HG03565 (cell line): ENCODE measurements at regions not wholly inside any gene's neighbourhood (a gene's known extent, or its start where the extent isn't known, plus 50 kb on each side); places are given as distances from the start of the nearest gene placed in this dataset.
"Not testable (repeated sequence)": the region's sequence is repeated elsewhere in the genome, so short reads cannot be mapped to it uniquely, and the experiment has no call there.

Experiments used
- ATAC-seq: cut with Tn5 transposase; IDR thresholded peaks from one replicate; pipeline ENCODE4 v1.9.1; 2021; ENCODE audit warnings: mild to moderate bottlenecking, moderate library complexity; ENCODE audit not compliant: unreplicated experiment

DNA sequence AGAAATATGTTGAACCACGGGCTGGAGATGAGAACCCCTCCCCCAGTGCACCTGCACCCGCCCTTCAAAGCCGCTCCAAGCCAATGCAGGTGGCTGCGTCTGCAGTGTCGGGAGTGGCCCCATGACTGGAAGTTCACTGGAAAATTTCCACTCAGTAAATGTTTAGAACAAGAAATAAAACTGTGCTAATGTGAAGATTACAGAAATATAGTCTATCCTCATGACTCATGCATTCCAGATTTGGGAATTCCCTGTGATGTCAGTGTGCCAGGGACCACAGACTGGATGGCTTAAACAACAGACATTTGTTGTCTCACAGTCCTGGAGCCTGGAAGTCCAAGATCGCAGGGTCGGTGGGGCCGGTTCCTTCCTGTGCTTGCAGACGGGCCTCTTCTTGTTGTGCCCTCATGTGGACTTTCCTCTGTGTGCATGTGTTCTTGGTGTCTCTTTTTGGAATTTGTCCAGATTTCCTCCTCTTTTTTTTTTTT is 3967.0 kb upstream of the TPTE start:
- ATAC-seq = not testable (repeated sequence)

GRCh38 chr21:6556516-6556915 is 3964.9 kb upstream of the TPTE start:
- ATAC-seq = peak; percentile 49

- ATAC-seq = not testable (repeated sequence)
Observed at GRCh38 chr21:6557415-6557814, 3964.0 kb upstream of the TPTE start.

- not testable (repeated sequence) for ATAC-seq
Observed at GRCh38 chr21:6561168-6561567, 3960.2 kb upstream of the TPTE start.

DNA sequence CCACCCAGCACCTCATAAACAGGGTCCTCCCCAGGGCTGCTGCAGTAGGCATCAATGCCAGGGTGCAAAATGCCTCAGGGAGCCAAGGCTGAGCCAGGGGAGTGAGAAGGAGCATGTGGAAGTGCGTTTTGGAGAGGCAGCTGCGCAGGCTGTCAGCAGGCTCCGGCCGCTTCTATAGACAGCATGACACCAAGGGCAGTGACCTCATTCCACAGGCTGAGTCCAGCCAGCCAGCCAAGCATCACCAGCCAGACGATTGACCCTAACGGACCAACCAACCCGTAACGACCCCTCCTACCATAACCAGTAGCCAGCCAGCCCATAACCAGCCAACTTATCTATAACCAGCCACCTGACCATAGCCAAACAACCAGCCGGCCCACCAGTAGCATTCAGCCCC is 3959.8 kb upstream of the TPTE start:
- ATAC-seq = not testable (repeated sequence)

- ATAC-seq = not testable (repeated sequence)
Observed at GRCh38 chr21:6564543-6565166, 3956.7 kb upstream of the TPTE start.

- not testable (repeated sequence) for ATAC-seq
Observed at GRCh38 chr21:6565190-6566094, 3955.9 kb upstream of the TPTE start.

- ATAC-seq = not testable (repeated sequence)
Observed at GRCh38 chr21:6567542-6567941, 3953.8 kb upstream of the TPTE start.

GRCh38 chr21:6569152-6569551 is 3952.2 kb upstream of the TPTE start:
- not testable (repeated sequence) for ATAC-seq

DNA sequence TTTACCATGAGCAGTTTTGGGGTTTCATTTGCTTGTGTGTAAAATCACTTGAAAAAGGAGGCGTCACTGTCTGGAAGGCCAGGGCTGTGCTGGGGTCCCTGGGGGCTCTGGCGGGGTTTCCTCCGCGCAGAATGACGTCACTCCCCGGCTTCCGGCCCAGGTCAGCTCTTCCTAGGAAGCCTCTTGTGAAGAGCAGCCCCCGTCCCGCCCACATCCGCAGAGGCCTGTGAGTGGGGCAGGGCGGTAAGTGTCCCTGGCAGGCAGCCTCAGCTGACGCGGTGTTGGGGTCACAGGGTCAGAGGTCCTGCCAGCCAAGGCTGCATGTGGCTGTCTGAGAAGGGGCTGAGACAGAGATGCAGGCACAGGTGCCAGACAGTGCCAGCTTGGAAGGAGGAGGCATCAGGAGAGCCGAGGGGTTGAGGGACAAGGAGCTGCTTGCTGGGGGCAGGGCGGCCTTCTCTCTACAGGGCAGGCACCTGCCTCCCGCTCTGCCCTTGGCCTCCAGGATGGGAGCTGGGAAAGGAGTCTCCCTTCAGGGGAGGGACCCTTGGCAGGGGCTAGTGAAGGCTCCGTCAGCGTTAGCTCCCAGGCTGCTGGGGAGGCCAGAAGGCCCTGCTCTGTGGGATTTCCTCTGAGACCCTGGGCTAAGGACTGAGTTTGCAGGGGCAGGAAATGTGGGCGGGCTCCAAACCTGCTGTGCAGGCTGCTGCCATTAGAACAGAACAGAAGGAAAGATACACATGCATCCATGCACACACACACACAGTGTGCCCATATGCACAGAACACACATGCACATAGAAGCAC is 3951.6 kb upstream of the TPTE start:
- not testable (repeated sequence) for ATAC-seq

- not testable (repeated sequence) for ATAC-seq
Observed at GRCh38 chr21:6570700-6571368, 3950.5 kb upstream of the TPTE start.

GRCh38 chr21:6573576-6573975 is 3947.8 kb upstream of the TPTE start:
- not testable (repeated sequence) for ATAC-seq

DNA sequence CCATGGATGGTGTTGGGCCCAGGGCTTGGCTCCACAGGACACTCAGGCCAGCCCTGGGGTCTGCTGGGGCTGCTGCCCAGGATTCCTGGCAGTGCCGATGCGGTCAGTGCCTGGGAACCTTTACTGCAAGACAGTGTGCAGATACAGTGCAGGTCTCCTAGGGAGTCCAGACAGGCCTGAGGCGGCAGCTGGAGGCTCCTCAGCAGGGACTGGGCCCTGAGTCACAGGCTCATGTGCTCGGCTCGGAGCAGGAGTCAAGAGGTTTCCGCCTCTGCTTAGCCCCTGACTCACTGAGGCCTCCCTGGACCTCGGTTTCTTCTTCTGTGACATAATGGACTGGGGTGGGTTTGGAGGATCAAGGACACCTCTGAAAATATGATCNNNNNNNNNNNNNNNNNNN is 3941.6 kb upstream of the TPTE start:
- not testable (repeated sequence) for ATAC-seq
